ENCODE measurements at regions not wholly inside any gene's neighbourhood (a gene's known extent, or its start where the extent isn't known, plus 50 kb on each side); places are given as distances from the start of the nearest gene placed in this dataset.

DNA sequence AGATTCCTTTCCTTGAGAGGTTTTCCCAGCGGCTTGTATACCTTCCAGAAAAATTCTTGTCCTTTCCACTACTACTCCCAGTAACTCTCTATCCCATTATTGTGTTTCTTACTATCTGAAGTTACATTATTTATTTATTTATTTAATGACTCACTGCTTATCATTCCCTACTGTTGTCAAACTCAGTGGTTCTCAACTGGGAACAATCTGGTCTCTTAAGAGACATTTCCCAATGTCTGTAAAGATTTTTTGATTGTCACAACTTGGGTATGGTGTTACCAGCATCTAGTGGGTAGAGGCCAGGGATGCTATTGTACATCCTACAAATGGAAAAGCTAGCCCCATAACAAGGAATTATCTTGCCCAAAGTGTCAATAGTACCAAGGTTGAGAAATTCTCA is 771.5 kb upstream of the ADGRL2 start:
- TF ChIP-seq, protein P1, sequence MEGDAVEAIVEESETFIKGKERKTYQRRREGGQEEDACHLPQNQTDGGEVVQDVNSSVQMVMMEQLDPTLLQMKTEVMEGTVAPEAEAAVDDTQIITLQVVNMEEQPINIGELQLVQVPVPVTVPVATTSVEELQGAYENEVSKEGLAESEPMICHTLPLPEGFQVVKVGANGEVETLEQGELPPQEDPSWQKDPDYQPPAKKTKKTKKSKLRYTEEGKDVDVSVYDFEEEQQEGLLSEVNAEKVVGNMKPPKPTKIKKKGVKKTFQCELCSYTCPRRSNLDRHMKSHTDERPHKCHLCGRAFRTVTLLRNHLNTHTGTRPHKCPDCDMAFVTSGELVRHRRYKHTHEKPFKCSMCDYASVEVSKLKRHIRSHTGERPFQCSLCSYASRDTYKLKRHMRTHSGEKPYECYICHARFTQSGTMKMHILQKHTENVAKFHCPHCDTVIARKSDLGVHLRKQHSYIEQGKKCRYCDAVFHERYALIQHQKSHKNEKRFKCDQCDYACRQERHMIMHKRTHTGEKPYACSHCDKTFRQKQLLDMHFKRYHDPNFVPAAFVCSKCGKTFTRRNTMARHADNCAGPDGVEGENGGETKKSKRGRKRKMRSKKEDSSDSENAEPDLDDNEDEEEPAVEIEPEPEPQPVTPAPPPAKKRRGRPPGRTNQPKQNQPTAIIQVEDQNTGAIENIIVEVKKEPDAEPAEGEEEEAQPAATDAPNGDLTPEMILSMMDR (IDR thresholded peaks at IDR 0.05; ENCODE audit: low read length) = no peak
- TF ChIP-seq EZH2 (optimal IDR thresholded peaks at IDR 0.05; ENCODE audit: low read depth, low read length) (no peak), EZH2phosphoT487 (IDR thresholded peaks at IDR 0.05; ENCODE audit: low read length) (no peak)

Data from MM.1S (cell line).